Right lobe of liver (tissue), 4 donors: ENCODE measurements at regions not wholly inside any gene's neighbourhood (a gene's known extent, or its start where the extent isn't known, plus 50 kb on each side); places are given as distances from the start of the nearest gene placed in this dataset.

Source experiments
- POLR2A ChIP-seq: fragments of 450-650 bp; IDR thresholded peaks from one replicate; pipeline ENCODE4 v1.6.1; 2017; ENCODE audit warnings: antibody characterized with exemption, mild to moderate bottlenecking
- TF ChIP-seq, protein P1 (sequence below), 4 donors: fragments of 200-600 bp in 3 of 4; fragments of 450-650 bp in 1 of 4; IDR thresholded peaks; one replicate each; pipeline versions ENCODE4 v1.5.1 to v1.8.0; 2016 to 2022; ENCODE audit warnings: antibody characterized with exemption in 4 of 4, mild to moderate bottlenecking in 2 of 4
- donor health status: DM: no; HTN: no; CAD: no.
- donor health status: DM: no; HTN: no; CAD: no.
- donor health status: DM: no; HTN: yes; CAD: no.

DNA sequence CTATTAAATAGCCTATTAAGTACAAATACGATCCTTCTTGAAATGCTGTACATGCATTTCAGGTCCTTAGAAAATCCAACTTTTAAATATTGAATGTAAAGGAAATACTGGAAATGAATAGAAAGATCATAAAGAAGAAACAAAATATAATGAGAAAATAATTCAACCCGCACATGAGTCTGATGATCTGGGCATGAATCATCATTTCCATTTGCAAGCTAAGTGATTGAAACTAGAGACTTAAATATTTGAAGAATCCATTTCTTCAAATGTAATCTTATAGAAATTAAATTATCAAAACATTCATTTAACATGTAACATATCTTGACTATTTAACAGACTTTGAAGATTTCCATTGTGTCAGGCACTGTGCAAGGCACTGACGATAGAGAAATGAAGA lies 977.0 kb downstream of the TFAP2A start:
- no peak for TF ChIP-seq POLR2A
- TF ChIP-seq, protein P1, sequence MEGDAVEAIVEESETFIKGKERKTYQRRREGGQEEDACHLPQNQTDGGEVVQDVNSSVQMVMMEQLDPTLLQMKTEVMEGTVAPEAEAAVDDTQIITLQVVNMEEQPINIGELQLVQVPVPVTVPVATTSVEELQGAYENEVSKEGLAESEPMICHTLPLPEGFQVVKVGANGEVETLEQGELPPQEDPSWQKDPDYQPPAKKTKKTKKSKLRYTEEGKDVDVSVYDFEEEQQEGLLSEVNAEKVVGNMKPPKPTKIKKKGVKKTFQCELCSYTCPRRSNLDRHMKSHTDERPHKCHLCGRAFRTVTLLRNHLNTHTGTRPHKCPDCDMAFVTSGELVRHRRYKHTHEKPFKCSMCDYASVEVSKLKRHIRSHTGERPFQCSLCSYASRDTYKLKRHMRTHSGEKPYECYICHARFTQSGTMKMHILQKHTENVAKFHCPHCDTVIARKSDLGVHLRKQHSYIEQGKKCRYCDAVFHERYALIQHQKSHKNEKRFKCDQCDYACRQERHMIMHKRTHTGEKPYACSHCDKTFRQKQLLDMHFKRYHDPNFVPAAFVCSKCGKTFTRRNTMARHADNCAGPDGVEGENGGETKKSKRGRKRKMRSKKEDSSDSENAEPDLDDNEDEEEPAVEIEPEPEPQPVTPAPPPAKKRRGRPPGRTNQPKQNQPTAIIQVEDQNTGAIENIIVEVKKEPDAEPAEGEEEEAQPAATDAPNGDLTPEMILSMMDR (IDR thresholded peaks at IDR 0.05) = no peak
